Keratinocyte (primary cell): ENCODE measurements at regions not wholly inside any gene's neighbourhood (a gene's known extent, or its start where the extent isn't known, plus 50 kb on each side); places are given as distances from the start of the nearest gene placed in this dataset.
"Not testable (repeated sequence)": the region's sequence is repeated elsewhere in the genome, so short reads cannot be mapped to it uniquely, and the experiment has no call there.

ENCODE experiments used
- DNase-seq: peaks from one replicate; pipeline ENCODE4 v3.0.0-alpha.2; 2011; ENCODE audit warnings: low read depth, missing footprints, low spot score
- FAIRE-seq: peaks from 2 replicates; lab custom pipeline; 2011; peaks lifted over from hg19 to GRCh38; lab: Jason Lieb, UNC
- H2AFZ ChIP-seq: 2 replicates; pipeline ENCODE4 v1.6.0; 2012; ENCODE audit warnings: low read length, control low read depth, inconsistent platforms; ENCODE audit not compliant: control insufficient read depth
- H3K27ac ChIP-seq: 2 replicates; pipeline ENCODE4 v1.5.1; 2011; ENCODE audit warnings: low read length; ENCODE audit not compliant: control insufficient read depth, insufficient read depth
- H3K27me3 ChIP-seq: 3 replicates; pipeline ENCODE4 v1.6.0; 2011; ENCODE audit warnings: low read length; ENCODE audit not compliant: control insufficient read depth, insufficient read depth; ENCODE audit errors: extremely low read depth
- H3K36me3 ChIP-seq, 2 experiments: 2 replicates in 1 of 2; 3 replicates in 1 of 2; pipeline ENCODE4 v1.5.1; 2011; ENCODE audit warnings: low read length in 2 of 2, mild to moderate bottlenecking in 1 of 2; ENCODE audit not compliant: control insufficient read depth in 2 of 2, insufficient read depth in 2 of 2; ENCODE audit errors: extremely low read depth in 1 of 2
- H3K4me1 ChIP-seq: 3 replicates; pipeline ENCODE4 v1.5.1; 2011; ENCODE audit warnings: low read length; ENCODE audit not compliant: control insufficient read depth, insufficient read depth; ENCODE audit errors: extremely low read depth
- H3K4me2 ChIP-seq: 3 replicates; pipeline ENCODE4 v1.6.0; 2011; ENCODE audit warnings: low read depth, low read length; ENCODE audit not compliant: control insufficient read depth, insufficient read depth; ENCODE audit errors: extremely low read depth
- H3K4me3 ChIP-seq, 3 experiments: fragments of 200-600 bp in 1 of 3; sonication (generic) in 1 of 3; 2 replicates in 2 of 3; 3 replicates in 1 of 3; pipeline ENCODE4 v1.5.1; 2011 to 2016; ENCODE audit warnings: low read length in 3 of 3, mild to moderate bottlenecking in 3 of 3, control low read depth in 2 of 3, inconsistent platforms in 1 of 3, low read depth in 1 of 3, mixed read lengths in 1 of 3, mixed run types in 1 of 3, moderate library complexity in 1 of 3; ENCODE audit not compliant: control insufficient read depth in 2 of 3, insufficient read depth in 2 of 3; ENCODE audit errors: extremely low read depth in 1 of 3
- H3K79me2 ChIP-seq: 2 replicates; pipeline ENCODE4 v1.6.0; 2012; ENCODE audit warnings: low read length; ENCODE audit not compliant: control insufficient read depth, insufficient read depth
- H3K9ac ChIP-seq: 3 replicates; pipeline ENCODE4 v1.6.0; 2011; ENCODE audit warnings: low read length; ENCODE audit not compliant: control insufficient read depth, insufficient read depth; ENCODE audit errors: extremely low read depth
- H3K9me1 ChIP-seq: 3 replicates; pipeline ENCODE4 v1.6.0; 2011; ENCODE audit warnings: low read length; ENCODE audit not compliant: control insufficient read depth, insufficient read depth; ENCODE audit errors: extremely low read depth
- H3K9me3 ChIP-seq: 2 replicates; pipeline ENCODE4 v1.5.1; 2012; ENCODE audit warnings: low read depth, low read length; ENCODE audit not compliant: control insufficient read depth
- H4K20me1 ChIP-seq: 3 replicates; pipeline ENCODE4 v1.6.0; 2011; ENCODE audit warnings: low read length; ENCODE audit not compliant: control insufficient read depth, insufficient read depth; ENCODE audit errors: extremely low read depth
- EZH2 ChIP-seq: IDR thresholded peaks from one replicate; pipeline ENCODE4 v1.6.1; 2012; ENCODE audit warnings: inconsistent platforms, mild to moderate bottlenecking, low read length, moderate library complexity
- dilution Hi-C: fragments of 300-500 bp; cut with MboI; formaldehyde crosslinking; loops from one replicate; pipeline ENCODE4 v1.7.0; 2020; ENCODE audit warnings: low sequenced_read_pairs; ENCODE audit not compliant: extremely low pct_ligation_motif_present
- TF ChIP-seq, protein P1 (sequence below), 3 experiments: IDR thresholded peaks in 1 of 3; conservative IDR thresholded peaks in 1 of 3; optimal IDR thresholded peaks in 1 of 3; 2 replicates in 2 of 3; 3 replicates in 1 of 3; pipeline versions ENCODE3 to v1.5.1; 2011; ENCODE audit warnings: low read length in 3 of 3, mild to moderate bottlenecking in 3 of 3, moderate library complexity in 2 of 3, control low read depth in 1 of 3, inconsistent platforms in 1 of 3; ENCODE audit not compliant: insufficient read depth in 2 of 3; ENCODE audit errors: extremely low read depth in 1 of 3

DNA sequence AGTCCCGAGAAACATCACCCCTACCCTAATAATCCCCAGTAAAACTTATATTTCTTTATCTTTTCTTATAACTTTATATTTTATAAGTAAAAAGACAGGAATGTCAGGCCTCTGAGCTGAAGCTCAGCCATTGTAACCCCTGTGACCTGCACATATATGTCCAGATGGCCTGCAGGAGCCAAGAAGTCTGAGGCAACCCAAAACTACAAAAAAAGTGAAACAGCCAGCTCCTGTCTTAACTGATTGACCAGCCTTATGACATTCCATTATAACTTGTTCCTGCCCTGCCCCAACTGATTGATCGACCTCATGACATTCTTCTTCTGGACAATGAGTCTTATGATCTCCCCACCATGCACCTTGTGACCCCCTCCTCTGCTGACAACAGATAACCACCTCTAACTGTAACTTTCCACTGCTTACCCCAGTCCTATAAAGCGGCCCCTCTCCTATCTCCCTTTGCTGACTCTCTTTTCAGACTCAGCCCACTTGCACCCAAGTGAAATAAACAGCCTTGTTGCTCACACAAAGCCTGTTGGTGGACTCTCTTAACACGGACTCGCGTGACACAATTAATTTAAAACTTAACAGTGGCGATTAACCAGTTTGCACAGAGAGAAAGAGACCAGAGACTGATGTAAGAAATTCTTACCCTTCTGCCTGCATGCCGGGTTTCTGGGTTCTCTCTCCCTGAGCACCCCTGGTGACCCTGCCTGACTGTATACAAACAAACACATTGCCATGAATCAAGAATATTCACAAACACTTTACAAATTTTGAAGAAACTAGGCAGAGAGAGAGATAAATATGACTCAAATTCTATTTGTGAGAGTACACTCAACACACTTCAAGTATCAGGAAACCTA lies 1109.2 kb upstream of the TMEM132C start:
- H3K4me3 ChIP-seq, H3K27ac ChIP-seq, H3K79me2 ChIP-seq, H3K36me3 ChIP-seq, H3K9ac ChIP-seq, dilution Hi-C loops, H3K4me2 ChIP-seq, H2AFZ ChIP-seq, DNase-seq, FAIRE-seq, H3K9me1 ChIP-seq, H4K20me1 ChIP-seq, H3K27me3 ChIP-seq, H3K4me1 ChIP-seq, H3K9me3 ChIP-seq: not testable (repeated sequence)

DNA sequence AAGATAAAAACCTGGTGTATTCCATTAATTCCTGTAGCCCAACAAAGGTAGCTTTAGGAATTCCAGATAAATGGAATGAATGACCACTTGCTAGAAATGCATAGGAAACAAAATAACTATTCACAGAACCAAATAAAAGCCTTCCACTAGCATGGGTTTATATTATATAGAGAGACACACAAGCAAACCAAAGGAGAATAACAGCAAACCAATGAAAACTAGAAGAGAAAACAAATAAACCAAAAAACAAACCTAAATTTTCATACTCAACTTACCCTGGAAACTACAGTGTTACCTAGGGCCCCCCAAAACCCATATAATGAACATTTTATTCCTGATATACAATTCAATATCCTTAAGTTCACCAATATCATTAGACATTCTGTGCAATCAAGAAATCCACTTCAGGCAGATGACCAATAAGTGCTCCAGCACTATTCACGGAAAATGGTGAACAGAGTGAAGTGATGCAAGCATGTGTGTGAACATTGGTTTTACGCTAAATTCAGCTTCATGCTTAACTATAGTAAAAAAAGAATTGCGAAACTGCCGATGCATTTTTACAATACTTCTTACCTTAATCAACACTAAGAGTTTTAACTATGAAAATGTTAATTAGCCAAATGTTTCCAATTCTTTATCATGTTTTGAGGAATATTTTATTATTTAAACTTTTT lies 1108.4 kb upstream of the TMEM132C start:
- H3K9me3 ChIP-seq = no peaks in the 10 kb centered on the region
- H4K20me1 ChIP-seq = no peaks in the 10 kb centered on the region
- no peak overlapping the region for H3K4me3 ChIP-seq
- H2AFZ ChIP-seq = no peak overlapping the region
- no peaks in the 10 kb centered on the region for H3K9me1 ChIP-seq
- DNase-seq (no peak), FAIRE-seq (no peak)
- dilution Hi-C loops = no loop called here
- peaks cover 8% of the 10 kb centered on the region for H3K4me1 ChIP-seq
- no peak overlapping the region for H3K27ac ChIP-seq
- no peak for TF ChIP-seq EZH2
- TF ChIP-seq, protein P1, sequence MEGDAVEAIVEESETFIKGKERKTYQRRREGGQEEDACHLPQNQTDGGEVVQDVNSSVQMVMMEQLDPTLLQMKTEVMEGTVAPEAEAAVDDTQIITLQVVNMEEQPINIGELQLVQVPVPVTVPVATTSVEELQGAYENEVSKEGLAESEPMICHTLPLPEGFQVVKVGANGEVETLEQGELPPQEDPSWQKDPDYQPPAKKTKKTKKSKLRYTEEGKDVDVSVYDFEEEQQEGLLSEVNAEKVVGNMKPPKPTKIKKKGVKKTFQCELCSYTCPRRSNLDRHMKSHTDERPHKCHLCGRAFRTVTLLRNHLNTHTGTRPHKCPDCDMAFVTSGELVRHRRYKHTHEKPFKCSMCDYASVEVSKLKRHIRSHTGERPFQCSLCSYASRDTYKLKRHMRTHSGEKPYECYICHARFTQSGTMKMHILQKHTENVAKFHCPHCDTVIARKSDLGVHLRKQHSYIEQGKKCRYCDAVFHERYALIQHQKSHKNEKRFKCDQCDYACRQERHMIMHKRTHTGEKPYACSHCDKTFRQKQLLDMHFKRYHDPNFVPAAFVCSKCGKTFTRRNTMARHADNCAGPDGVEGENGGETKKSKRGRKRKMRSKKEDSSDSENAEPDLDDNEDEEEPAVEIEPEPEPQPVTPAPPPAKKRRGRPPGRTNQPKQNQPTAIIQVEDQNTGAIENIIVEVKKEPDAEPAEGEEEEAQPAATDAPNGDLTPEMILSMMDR (optimal IDR thresholded peaks at IDR 0.05 in 1 of 3, IDR thresholded peaks at IDR 0.05 in 1 of 3, conservative IDR thresholded peaks at IDR 0.05 in 1 of 3; ENCODE audit: extremely low read depth in 1 of 3, insufficient read depth in 2 of 3, low read length in 3 of 3) = no peak
- H3K36me3 ChIP-seq = no peaks in the 10 kb centered on the region
- H3K9ac ChIP-seq = no peak overlapping the region
- H3K4me2 ChIP-seq = no peak overlapping the region
- no peaks in the 10 kb centered on the region for H3K79me2 ChIP-seq
- H3K27me3 ChIP-seq = no peaks in the 10 kb centered on the region
